ENCODE measurements at regions not wholly inside any gene's neighbourhood (a gene's known extent, or its start where the extent isn't known, plus 50 kb on each side); places are given as distances from the start of the nearest gene placed in this dataset.
"Not testable (repeated sequence)": the region's sequence is repeated elsewhere in the genome, so short reads cannot be mapped to it uniquely, and the experiment has no call there.

DNA sequence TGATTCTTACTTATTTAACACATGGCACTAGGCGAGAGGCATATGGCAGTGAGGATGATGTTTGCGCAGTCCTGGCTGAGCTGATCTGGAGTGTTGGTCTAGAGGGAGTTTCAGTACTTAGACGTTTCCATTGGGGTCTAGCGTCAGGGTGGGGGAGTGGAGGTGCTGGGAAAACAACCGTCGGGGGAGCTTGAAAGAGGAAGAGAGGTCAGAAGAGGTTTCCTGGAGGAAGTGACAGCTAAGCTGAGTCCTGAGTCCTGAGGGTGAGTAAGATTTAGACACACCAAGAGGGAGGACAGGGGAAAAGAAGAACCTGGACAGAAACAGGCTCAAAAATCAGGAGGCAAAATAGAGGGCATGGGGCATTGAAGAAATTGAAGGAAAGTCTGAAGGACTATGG, 81.4 kb downstream of the ALOX5AP start:
- DNase-seq (ENCODE audit: low read depth), result no peak

GRCh38 chr13:30818323-30818960, 83.1 kb downstream of the ALOX5AP start:
- DNase-seq (ENCODE audit: low read depth), result no peak

DNA sequence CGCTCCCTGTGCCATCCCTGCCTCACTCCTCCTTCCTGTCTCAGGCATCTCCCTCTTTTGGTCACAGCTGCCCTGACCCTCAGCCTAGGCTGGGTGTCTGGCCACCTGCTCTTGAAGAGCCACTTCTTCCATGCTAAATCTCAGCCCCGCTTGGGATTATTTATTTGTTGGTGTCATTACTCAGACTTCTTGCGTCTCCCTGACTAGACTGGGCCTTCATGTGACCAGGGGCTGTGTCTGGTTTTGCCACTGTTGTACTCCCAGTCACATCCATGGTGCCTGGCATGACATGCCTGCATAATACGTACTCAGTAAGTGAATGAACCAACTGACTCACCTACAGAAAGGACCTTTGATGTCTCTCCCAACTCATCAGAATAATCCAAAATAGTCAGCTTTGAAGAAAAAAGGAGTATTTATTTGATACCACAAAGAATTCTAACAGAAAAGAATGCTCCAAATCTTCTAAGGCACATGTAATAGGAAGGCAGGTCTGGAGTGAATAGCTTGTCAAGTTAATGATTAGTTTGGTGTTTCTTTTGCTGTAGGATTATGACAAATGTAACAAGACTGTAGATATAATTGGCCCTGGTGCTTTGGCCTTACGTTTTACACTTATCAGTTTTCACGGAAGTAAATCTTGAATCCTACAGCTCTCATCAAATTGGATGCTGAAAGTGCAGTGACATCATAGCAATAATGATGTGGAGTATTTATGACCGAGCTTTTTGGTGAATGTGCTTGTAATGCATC, 84.0 kb downstream of the ALOX5AP start:
- DNase-seq (ENCODE audit: low read depth), result no peak

DNA sequence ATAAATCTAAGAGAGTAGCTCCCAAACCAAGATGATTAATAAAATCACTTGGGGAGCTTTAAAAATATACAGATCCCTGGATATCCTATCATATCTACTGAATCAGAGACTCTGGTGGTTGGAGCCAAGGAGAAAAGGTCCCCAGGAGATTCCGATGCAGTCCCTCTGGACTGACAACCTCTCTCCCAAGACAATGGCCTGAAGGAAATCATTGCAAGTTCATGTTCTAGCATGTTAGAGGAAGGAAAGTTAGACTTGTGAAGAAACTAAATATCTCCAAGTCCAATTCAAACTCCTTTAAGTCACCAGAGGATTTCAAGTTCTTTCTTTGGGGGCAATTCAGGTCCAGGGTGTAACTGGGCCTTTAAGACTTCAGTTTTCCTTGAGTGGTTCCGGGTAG, 84.7 kb upstream of the MEDAG start:
- no peak for DNase-seq (ENCODE audit: low read depth)

DNA sequence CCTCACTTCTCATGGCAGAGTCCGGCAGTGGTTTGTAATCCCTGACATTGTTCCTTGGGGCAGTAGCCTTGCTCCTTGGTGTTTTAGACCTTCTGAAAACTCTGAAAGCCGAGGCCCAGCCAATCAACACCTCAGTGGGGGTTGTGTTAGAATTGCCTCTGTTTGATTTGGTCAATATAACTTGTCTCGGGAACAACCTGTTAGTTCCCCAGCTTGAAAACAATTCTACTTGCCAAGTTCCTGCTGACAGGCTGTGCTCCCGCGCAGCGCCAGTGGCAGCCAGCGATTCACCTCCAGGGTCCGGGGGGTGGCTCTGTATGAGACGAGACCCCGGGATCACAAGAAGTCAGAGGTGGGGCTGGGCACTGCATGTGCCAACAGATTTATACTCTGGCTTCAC, 81.4 kb upstream of the MEDAG start:
- no peak for DNase-seq (ENCODE audit: low read depth)

GRCh38 chr13:30826911-30827577, 79.0 kb upstream of the MEDAG start:
- DNase-seq (ENCODE audit: low read depth), result no peak

- DNase-seq (ENCODE audit: low read depth), result no peak
These were observed 78.5 kb upstream of the MEDAG start for GRCh38 chr13:30827578-30827925.

DNA sequence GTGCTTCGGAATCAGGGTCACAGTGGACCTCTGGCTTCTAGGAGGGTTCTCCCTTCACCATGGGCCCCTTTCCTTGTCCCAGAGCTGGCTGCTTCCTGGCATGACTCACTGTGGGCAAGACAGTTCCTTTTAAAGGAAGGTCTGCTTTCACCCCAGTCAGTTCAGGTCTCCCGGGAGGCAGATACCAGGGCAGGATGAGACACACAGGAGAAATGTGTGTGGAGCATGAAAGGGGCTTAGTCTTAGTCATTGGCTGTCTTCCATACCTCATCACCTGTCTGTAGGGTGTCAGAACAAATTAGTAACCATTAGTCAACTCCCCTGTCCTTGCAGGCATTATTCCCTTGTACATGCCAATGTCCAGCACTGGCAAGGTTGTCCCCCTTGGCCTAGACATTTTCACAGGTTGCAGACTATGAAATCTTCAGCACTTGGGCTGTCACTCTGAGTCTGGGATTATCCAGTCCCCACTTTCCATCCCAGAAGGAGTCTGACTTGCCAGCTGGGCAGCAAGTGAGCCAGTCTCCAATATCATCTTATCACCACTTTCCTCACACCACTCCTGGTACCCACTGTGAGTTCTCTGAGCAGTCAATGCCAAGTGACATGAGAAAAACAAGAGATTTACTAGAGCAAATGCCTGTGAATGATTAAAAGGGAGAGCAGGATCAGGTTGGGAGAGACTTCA, 76.8 kb upstream of the MEDAG start:
- no peak for DNase-seq (ENCODE audit: low read depth)

GRCh38 chr13:30829833-30830637, 76.0 kb upstream of the MEDAG start:
- DNase-seq (ENCODE audit: low read depth), result no peak

- DNase-seq (ENCODE audit: low read depth), result no peak
These were observed 75.5 kb upstream of the MEDAG start for GRCh38 chr13:30830638-30830965.

DNA sequence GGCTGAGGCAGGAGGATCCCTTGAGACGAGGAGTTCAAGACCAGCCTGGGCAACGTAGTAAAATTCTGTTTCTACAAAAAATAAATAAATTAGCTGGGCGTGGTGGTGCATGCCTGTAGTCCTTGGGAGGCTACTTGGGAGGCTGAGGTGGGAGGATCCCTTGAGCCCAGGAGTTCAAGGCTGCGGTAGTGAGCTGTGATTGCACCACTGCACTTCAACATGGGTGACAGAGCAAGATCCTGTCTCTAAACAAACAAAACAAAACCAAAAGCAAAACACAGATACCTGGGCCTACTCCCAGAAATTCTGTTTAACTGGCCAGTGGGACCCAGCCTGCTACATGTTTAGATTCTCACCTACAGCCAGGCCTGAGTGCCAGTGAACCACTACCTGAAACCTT, 74.6 kb upstream of the MEDAG start:
- DNase-seq (ENCODE audit: low read depth), result no peak

DNA sequence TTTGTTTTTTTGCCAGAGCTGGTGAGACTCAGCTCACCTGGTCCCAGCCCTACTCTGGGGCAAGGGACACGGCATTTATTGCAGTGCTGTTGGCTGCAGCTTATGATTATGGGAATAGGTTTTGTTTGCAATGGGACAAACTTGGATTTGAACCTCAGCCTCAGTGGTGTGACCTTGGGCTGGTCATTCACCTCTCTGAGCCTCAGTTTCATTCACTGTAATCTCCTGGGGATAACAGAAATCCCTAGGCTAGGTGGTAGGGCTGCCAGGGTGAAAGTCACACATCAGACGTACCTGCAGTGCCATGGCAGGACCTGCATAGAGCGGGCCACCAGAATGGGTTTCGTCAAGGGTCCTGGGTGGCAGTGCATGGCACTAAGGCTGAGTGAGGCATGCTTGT, 73.7 kb upstream of the MEDAG start:
- DNase-seq (ENCODE audit: low read depth), result no peak

DNA sequence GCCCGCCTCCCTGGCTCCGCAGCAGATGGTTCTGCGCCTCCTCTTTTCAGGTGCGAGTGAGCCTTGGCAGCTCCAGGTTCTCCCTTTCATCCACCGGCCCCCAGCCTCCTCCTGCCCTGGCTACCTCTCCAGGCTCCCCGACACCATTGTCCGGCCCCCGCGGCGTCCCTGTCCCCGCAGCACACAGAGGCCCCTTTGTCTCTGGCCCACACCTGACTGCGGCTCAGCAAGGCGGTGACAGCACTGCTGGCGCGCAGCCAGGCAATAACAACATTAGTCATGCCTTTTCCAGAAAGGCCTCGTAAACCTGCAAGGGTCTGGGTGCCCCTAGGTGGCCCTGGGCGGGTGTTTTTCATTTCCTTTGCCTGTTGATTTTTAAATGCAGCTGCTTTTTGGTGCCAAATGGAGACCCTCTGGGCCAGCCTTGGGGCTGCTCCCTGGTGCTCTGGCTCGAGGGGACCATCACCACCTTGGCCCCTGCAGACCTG, 73.2 kb upstream of the MEDAG start:
- peak; percentile 16 for DNase-seq (ENCODE audit: low read depth)

- DNase-seq (ENCODE audit: low read depth), result no peak
These were observed 70.6 kb upstream of the MEDAG start for GRCh38 chr13:30835442-30835841.

- no peak for DNase-seq (ENCODE audit: low read depth)
These were observed 68.6 kb upstream of the MEDAG start for GRCh38 chr13:30837227-30838159.

- not testable (repeated sequence) for DNase-seq (ENCODE audit: low read depth)
These were observed 66.4 kb upstream of the MEDAG start for GRCh38 chr13:30839636-30840035.

- no peak for DNase-seq (ENCODE audit: low read depth)
These were observed 65.6 kb upstream of the MEDAG start for GRCh38 chr13:30840515-30840914.

GRCh38 chr13:30841154-30841553, 64.9 kb upstream of the MEDAG start:
- DNase-seq (ENCODE audit: low read depth), result no peak

DNA sequence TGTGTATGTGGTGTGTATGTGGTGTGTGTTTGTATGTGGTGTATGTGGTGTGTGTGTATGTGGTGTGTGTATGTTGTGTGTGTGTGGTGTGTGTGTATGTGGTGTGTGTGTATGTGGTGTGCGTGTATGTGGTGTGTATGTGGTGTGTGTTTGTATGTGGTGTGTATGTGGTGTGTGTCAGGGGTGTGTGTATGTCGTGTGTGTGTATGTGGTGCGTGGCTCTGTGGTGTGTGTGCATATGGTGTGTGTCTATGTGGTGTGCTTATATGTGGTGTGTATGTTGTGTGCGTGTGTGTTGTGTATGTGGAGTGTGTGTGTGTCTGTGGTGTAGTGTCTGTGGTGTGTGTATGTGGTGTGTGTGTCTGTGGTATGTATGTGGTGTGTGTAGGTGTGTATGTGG, 62.5 kb upstream of the MEDAG start:
- no peak for DNase-seq (ENCODE audit: low read depth)

DNA sequence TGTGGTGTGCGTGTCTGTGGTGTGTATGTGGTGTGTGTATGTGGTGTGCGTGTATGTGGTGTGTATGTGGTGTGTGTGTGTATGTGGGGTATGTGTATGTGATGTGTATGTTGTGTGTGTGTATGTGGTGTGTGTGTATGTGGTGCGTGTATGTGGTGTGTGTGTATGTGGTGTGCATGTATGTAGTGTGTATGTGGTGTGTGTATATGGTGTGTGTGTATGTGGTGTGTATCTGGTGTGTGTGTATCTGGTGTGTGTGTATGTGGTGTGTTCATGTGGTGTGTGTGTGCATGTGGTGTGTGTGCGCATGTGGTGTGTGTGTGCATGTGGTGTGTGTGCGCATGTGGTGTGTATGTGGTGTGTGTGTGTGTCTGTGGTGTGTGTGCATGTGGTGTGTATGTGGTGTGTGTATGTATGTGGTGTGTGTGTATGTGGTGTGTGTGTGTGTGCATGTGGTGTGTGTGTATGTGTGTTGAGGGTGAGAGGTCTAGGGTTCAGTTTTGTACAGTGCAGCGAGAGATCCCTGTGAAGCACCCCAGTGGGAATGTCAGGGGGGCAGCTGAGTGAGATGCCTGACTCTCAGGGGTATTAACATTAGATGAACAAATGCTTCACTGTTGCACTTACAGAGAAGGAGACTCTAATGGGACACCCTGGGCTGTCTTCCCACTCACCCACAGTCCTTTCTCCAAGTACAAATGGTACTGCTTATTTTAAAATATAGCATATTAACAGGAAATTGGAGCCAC, 61.3 kb upstream of the MEDAG start:
- DNase-seq (ENCODE audit: low read depth), result no peak

Data from stimulated activated CD4-positive, alpha-beta T cell treated with anti-CD3 and anti-CD28 coated beads, Interleukin-2, amount 100 ng/mL, for 4 hours (primary cell).